ENCODE measurements at regions not wholly inside any gene's neighbourhood (a gene's known extent, or its start where the extent isn't known, plus 50 kb on each side); places are given as distances from the start of the nearest gene placed in this dataset.

GRCh38 chr5:3512361-3513095 is 83.1 kb upstream of the IRX1 start:
- Histone ChIP-seq H3K9ac (no peak overlapping the region), H3K4me1 (ENCODE audit: insufficient read depth) (no peaks in the 10 kb centered on the region), H3K9me2 (ENCODE audit: insufficient read depth) (no peaks in the 10 kb centered on the region), H3K27me3 (replicated peaks; ENCODE audit: insufficient read depth) (no peaks in the 10 kb centered on the region), H3K79me2 (ENCODE audit: insufficient read depth) (no peaks in the 10 kb centered on the region), H2AFZ (no peak overlapping the region), H3F3A (ENCODE audit: insufficient read depth) (no peaks in the 10 kb centered on the region), H3K36me3 (ENCODE audit: low read depth) (no peaks in the 10 kb centered on the region), H3K27ac (no peak overlapping the region), H3K4me2 (ENCODE audit: unreplicated experiment) (no peak overlapping the region), H4K20me1 (ENCODE audit: insufficient read depth) (no peaks in the 10 kb centered on the region), H3K4me3 (no peak overlapping the region), H3K9me3 (ENCODE audit: low read depth) (no peaks in the 10 kb centered on the region)
- no peak for DNase-seq
- 48 to 50% methylated on average over 13 of the region's 13 CpGs for WGBS, 2 experiments (ENCODE audit: low coverage in 1 of 2, low lambda C conversion rate in 2 of 2, missing lambda C conversion rate in 2 of 2)
- in situ Hi-C loops (cut with MboI), result no loop called here
- TF ChIP-seq EZH2 (IDR thresholded peaks at IDR 0.05; ENCODE audit: insufficient read depth, poor library complexity, severe bottlenecking), result no peak
- no peak for TF ChIP-seq EZH2phosphoT487 (IDR thresholded peaks at IDR 0.05; ENCODE audit: insufficient read depth, low read depth)

- WGBS, 2 experiments (ENCODE audit: low coverage in 1 of 2, low lambda C conversion rate in 2 of 2, missing lambda C conversion rate in 2 of 2), result 34 to 38% methylated on average over 7 of the region's 7 CpGs
- Histone ChIP-seq H3K9ac (no peak overlapping the region), H3K9me3 (ENCODE audit: low read depth) (no peaks in the 10 kb centered on the region), H3K79me2 (ENCODE audit: insufficient read depth) (no peaks in the 10 kb centered on the region), H2AFZ (no peak overlapping the region), H3K9me2 (ENCODE audit: insufficient read depth) (no peaks in the 10 kb centered on the region), H3K27me3 (replicated peaks; ENCODE audit: insufficient read depth) (no peaks in the 10 kb centered on the region), H4K20me1 (ENCODE audit: insufficient read depth) (no peaks in the 10 kb centered on the region), H3K4me1 (ENCODE audit: insufficient read depth) (no peaks in the 10 kb centered on the region), H3K36me3 (ENCODE audit: low read depth) (no peaks in the 10 kb centered on the region), H3F3A (ENCODE audit: insufficient read depth) (no peaks in the 10 kb centered on the region), H3K4me3 (no peak overlapping the region), H3K4me2 (ENCODE audit: unreplicated experiment) (no peak overlapping the region), H3K27ac (no peak overlapping the region)
- DNase-seq, result no peak
- TF ChIP-seq EZH2 (IDR thresholded peaks at IDR 0.05; ENCODE audit: insufficient read depth, poor library complexity, severe bottlenecking), result no peak
- TF ChIP-seq EZH2phosphoT487 (IDR thresholded peaks at IDR 0.05; ENCODE audit: insufficient read depth, low read depth), result no peak
- in situ Hi-C loops (cut with MboI), result no loop called here
Observed at GRCh38 chr5:3511934-3512333, 83.7 kb upstream of the IRX1 start.

GRCh38 chr5:3511519-3511918 is 84.1 kb upstream of the IRX1 start:
- no peak overlapping the region for H3K4me3 ChIP-seq
- no peak overlapping the region for H3K27ac ChIP-seq
- H3K36me3 ChIP-seq (ENCODE audit: low read depth), result no peaks in the 10 kb centered on the region
- no peak for DNase-seq
- H3F3A ChIP-seq (ENCODE audit: insufficient read depth), result no peaks in the 10 kb centered on the region
- H3K9me3 ChIP-seq (ENCODE audit: low read depth), result no peaks in the 10 kb centered on the region
- H3K9ac ChIP-seq, result no peak overlapping the region
- H4K20me1 ChIP-seq (ENCODE audit: insufficient read depth), result no peaks in the 10 kb centered on the region
- no peaks in the 10 kb centered on the region for H3K4me1 ChIP-seq (ENCODE audit: insufficient read depth)
- H3K4me2 ChIP-seq (ENCODE audit: unreplicated experiment), result no peak overlapping the region
- H3K79me2 ChIP-seq (ENCODE audit: insufficient read depth), result no peaks in the 10 kb centered on the region
- no peaks in the 10 kb centered on the region for H3K27me3 ChIP-seq (replicated peaks; ENCODE audit: insufficient read depth)
- H3K9me2 ChIP-seq (ENCODE audit: insufficient read depth), result no peaks in the 10 kb centered on the region
- WGBS, 2 experiments (ENCODE audit: low coverage in 1 of 2, low lambda C conversion rate in 2 of 2, missing lambda C conversion rate in 2 of 2), result 64 to 65% methylated on average over 9 of the region's 9 CpGs
- H2AFZ ChIP-seq, result no peak overlapping the region
- TF ChIP-seq EZH2phosphoT487 (IDR thresholded peaks at IDR 0.05; ENCODE audit: insufficient read depth, low read depth), result no peak
- TF ChIP-seq EZH2 (IDR thresholded peaks at IDR 0.05; ENCODE audit: insufficient read depth, poor library complexity, severe bottlenecking), result no peak
- in situ Hi-C loops (cut with MboI), result no loop called here

- no peaks in the 10 kb centered on the region for H3K9me2 ChIP-seq (ENCODE audit: insufficient read depth)
- H3K27me3 ChIP-seq (replicated peaks; ENCODE audit: insufficient read depth), result no peaks in the 10 kb centered on the region
Observed at GRCh38 chr5:3510642-3511417, 84.8 kb upstream of the IRX1 start.

More at GRCh38 chr5:3510642-3511417, 84.8 kb upstream of the IRX1 start:
- DNase-seq, result no peak
- H3K4me2 ChIP-seq (ENCODE audit: unreplicated experiment), result no peak overlapping the region
- no peaks in the 10 kb centered on the region for H3K79me2 ChIP-seq (ENCODE audit: insufficient read depth)
- 57 to 59% methylated on average over 16 to 18 of the region's 18 CpGs for whole genome bisulfite sequencing, 2 experiments (ENCODE audit: low coverage in 1 of 2, low lambda C conversion rate in 2 of 2, missing lambda C conversion rate in 2 of 2)
- H3K4me3 ChIP-seq, result no peak overlapping the region
- in situ Hi-C loops (cut with MboI), result no loop called here
- no peaks in the 10 kb centered on the region for H3K4me1 ChIP-seq (ENCODE audit: insufficient read depth)
- no peak overlapping the region for H3K27ac ChIP-seq
- no peaks in the 10 kb centered on the region for H3K9me3 ChIP-seq (ENCODE audit: low read depth)
- H3K36me3 ChIP-seq (ENCODE audit: low read depth), result no peaks in the 10 kb centered on the region
- no peaks in the 10 kb centered on the region for H4K20me1 ChIP-seq (ENCODE audit: insufficient read depth)
- TF ChIP-seq EZH2phosphoT487 (IDR thresholded peaks at IDR 0.05; ENCODE audit: insufficient read depth, low read depth) (no peak), EZH2 (IDR thresholded peaks at IDR 0.05; ENCODE audit: insufficient read depth, poor library complexity, severe bottlenecking) (no peak)
- no peak overlapping the region for H3K9ac ChIP-seq
- H2AFZ ChIP-seq, result no peak overlapping the region
- no peaks in the 10 kb centered on the region for H3F3A ChIP-seq (ENCODE audit: insufficient read depth)

Measured in GM23248 (cell line).